Activated CD4-positive, alpha-beta T cell treated with anti-CD3 and anti-CD28 coated beads for 36 hours (primary cell): ENCODE measurements at regions not wholly inside any gene's neighbourhood (a gene's known extent, or its start where the extent isn't known, plus 50 kb on each side); places are given as distances from the start of the nearest gene placed in this dataset.

Experiments used
- ATAC-seq: fragments of 200-7000 bp; cut with Tn5 transposase; one replicate; pipeline ENCODE4 v1.10.0; 2021; ENCODE audit warnings: mild to moderate bottlenecking, moderate library complexity
- CTCF ChIA-PET: fragments of 350-600 bp; sonication (Branson Sonifier 250); formaldehyde crosslinking; loops from one replicate; lab custom pipeline; 2021; ENCODE audit warnings: antibody characterized with exemption; lab: Charles Lee
- POLR2A ChIA-PET: fragments of 350-600 bp; sonication (Branson Sonifier 250); formaldehyde crosslinking; loops from one replicate; lab custom pipeline; 2021; ENCODE audit warnings: antibody characterized with exemption, inconsistent platforms; lab: Charles Lee
- DNase-seq: peaks from one replicate; pipeline ENCODE4 v3.0.0-alpha.2; 2020
- H3K27ac Mint-ChIP-seq: one replicate; pipeline ENCODE4 v1.8.0; 2021; ENCODE audit warnings: mixed read lengths
- H3K27me3 Mint-ChIP-seq: one replicate; pipeline ENCODE4 v1.8.0; 2021; ENCODE audit warnings: mixed read lengths
- H3K36me3 Mint-ChIP-seq: one replicate; pipeline ENCODE4 v1.8.0; 2021; ENCODE audit warnings: low read depth, mixed read lengths
- H3K4me1 Mint-ChIP-seq: one replicate; pipeline ENCODE4 v1.8.0; 2021; ENCODE audit warnings: mixed read lengths
- H3K4me3 Mint-ChIP-seq: one replicate; pipeline ENCODE4 v1.8.0; 2021; ENCODE audit warnings: mild to moderate bottlenecking, moderate library complexity, mixed read lengths
- H3K9me3 Mint-ChIP-seq: one replicate; pipeline ENCODE4 v1.8.0; 2021; ENCODE audit warnings: low read depth, mixed read lengths
- intact Hi-C, 2 experiments: fragments of 100-400 bp; cut with DNase I in 1 of 2; cut with micrococcal nuclease in 1 of 2; formaldehyde crosslinking; loops; one replicate each; pipeline versions ENCODE4 v1.14.2 to v1.15.1; 2022 to 2024; cut with DNase I, micrococcal nuclease

- Mint-ChIP-seq H3K9me3 (peaks cover 8% of the 10 kb centered on the region), H3K36me3 (no peaks in the 10 kb centered on the region), H3K4me3 (no peak overlapping the region), H3K27ac (no peak overlapping the region), H3K27me3 (no peaks in the 10 kb centered on the region), H3K4me1 (no peaks in the 10 kb centered on the region)
- no peak for DNase-seq
- intact Hi-C loops = no loop called here
- ChIA-PET POLR2A (no interaction called here), CTCF (no interaction called here)
- no peak for ATAC-seq
These were observed 413.0 kb upstream of the LRRC4C start for GRCh38 chr11:41872426-41872825.

- no peak overlapping the region for H3K27ac Mint-ChIP-seq
- peaks cover 9% of the 10 kb centered on the region for H3K9me3 Mint-ChIP-seq
- ChIA-PET POLR2A (no interaction called here), CTCF (no interaction called here)
- DNase-seq (no peak), ATAC-seq (no peak)
- intact Hi-C loops = no loop called here
- no peaks in the 10 kb centered on the region for H3K36me3 Mint-ChIP-seq
- no peak overlapping the region for H3K4me3 Mint-ChIP-seq
- no peaks in the 10 kb centered on the region for H3K4me1 Mint-ChIP-seq
- no peaks in the 10 kb centered on the region for H3K27me3 Mint-ChIP-seq
These were observed 413.4 kb upstream of the LRRC4C start for GRCh38 chr11:41872870-41873269.

GRCh38 chr11:41878095-41878494 lies 418.6 kb upstream of the LRRC4C start:
- Mint-ChIP-seq H3K27ac (no peak overlapping the region), H3K4me3 (no peak overlapping the region), H3K4me1 (no peaks in the 10 kb centered on the region), H3K36me3 (no peaks in the 10 kb centered on the region), H3K27me3 (no peaks in the 10 kb centered on the region), H3K9me3 (peaks cover 18% of the 10 kb centered on the region)
- ChIA-PET CTCF (no interaction called here), POLR2A (no interaction called here)
- ATAC-seq (no peak), DNase-seq (no peak)
- intact Hi-C loops = no loop called here

- ChIA-PET CTCF (no interaction called here), POLR2A (no interaction called here)
- Mint-ChIP-seq H3K4me3 (no peak overlapping the region), H3K27ac (no peak overlapping the region), H3K27me3 (no peaks in the 10 kb centered on the region), H3K36me3 (no peaks in the 10 kb centered on the region), H3K9me3 (peaks cover 22% of the 10 kb centered on the region), H3K4me1 (no peaks in the 10 kb centered on the region)
- ATAC-seq (no peak), DNase-seq (no peak)
- intact Hi-C loops = no loop called here
These were observed 419.8 kb upstream of the LRRC4C start for GRCh38 chr11:41879214-41879613.

GRCh38 chr11:41895081-41895480 lies 435.6 kb upstream of the LRRC4C start:
- POLR2A ChIA-PET = no interaction called here
- intact Hi-C loops = no loop called here
- no peak for ATAC-seq

GRCh38 chr11:41897991-41898390 lies 438.5 kb upstream of the LRRC4C start:
- CTCF ChIA-PET = no interaction called here
- ATAC-seq = no peak
- Mint-ChIP-seq H3K36me3 (no peaks in the 10 kb centered on the region), H3K9me3 (peaks cover 21% of the 10 kb centered on the region), H3K4me1 (no peaks in the 10 kb centered on the region), H3K27me3 (no peaks in the 10 kb centered on the region), H3K4me3 (no peak overlapping the region), H3K27ac (no peak overlapping the region)
- intact Hi-C loops = no loop called here
- DNase-seq = no peak
- POLR2A ChIA-PET = no interaction called here

More at GRCh38 chr11:41895081-41895480, 435.6 kb upstream of the LRRC4C start:
- H3K27me3 Mint-ChIP-seq = no peaks in the 10 kb centered on the region
- H3K4me1 Mint-ChIP-seq = no peaks in the 10 kb centered on the region
- no peak overlapping the region for H3K4me3 Mint-ChIP-seq
- no peaks in the 10 kb centered on the region for H3K36me3 Mint-ChIP-seq
- CTCF ChIA-PET = interaction anchor here (0.6 kb wide), 1 partner anchor 9 kb away, joined by 4 read pairs; no protein-coding TSS in a partner anchor
- H3K27ac Mint-ChIP-seq = no peak overlapping the region
- no peak for DNase-seq
- peaks cover 18% of the 10 kb centered on the region for H3K9me3 Mint-ChIP-seq

- POLR2A ChIA-PET = no interaction called here
- intact Hi-C loops = no loop called here
- H3K27ac Mint-ChIP-seq = no peak overlapping the region
These were observed 458.4 kb upstream of the LRRC4C start for GRCh38 chr11:41917900-41918299.

GRCh38 chr11:41920374-41920773 lies 460.9 kb upstream of the LRRC4C start:
- H3K27me3 Mint-ChIP-seq = no peaks in the 10 kb centered on the region
- no peak overlapping the region for H3K27ac Mint-ChIP-seq
- ChIA-PET POLR2A (no interaction called here), CTCF (no interaction called here)
- no peaks in the 10 kb centered on the region for H3K36me3 Mint-ChIP-seq
- intact Hi-C loops = no loop called here
- peaks cover 9% of the 10 kb centered on the region for H3K9me3 Mint-ChIP-seq
- DNase-seq (no peak), ATAC-seq (no peak)
- H3K4me1 Mint-ChIP-seq = no peaks in the 10 kb centered on the region
- H3K4me3 Mint-ChIP-seq = no peak overlapping the region

More at GRCh38 chr11:41917900-41918299, 458.4 kb upstream of the LRRC4C start:
- H3K27me3 Mint-ChIP-seq = no peaks in the 10 kb centered on the region
- DNase-seq (no peak), ATAC-seq (no peak)
- no peaks in the 10 kb centered on the region for H3K36me3 Mint-ChIP-seq
- H3K9me3 Mint-ChIP-seq = peaks cover 19% of the 10 kb centered on the region
- H3K4me3 Mint-ChIP-seq = no peak overlapping the region
- no peaks in the 10 kb centered on the region for H3K4me1 Mint-ChIP-seq
- CTCF ChIA-PET = no interaction called here

GRCh38 chr11:41921746-41922390 lies 462.4 kb upstream of the LRRC4C start:
- intact Hi-C loops = no loop called here
- no peak overlapping the region for H3K27ac Mint-ChIP-seq
- H3K4me3 Mint-ChIP-seq = no peak overlapping the region
- H3K4me1 Mint-ChIP-seq = no peaks in the 10 kb centered on the region
- DNase-seq = no peak
- POLR2A ChIA-PET = no interaction called here
- H3K27me3 Mint-ChIP-seq = no peaks in the 10 kb centered on the region
- H3K9me3 Mint-ChIP-seq = peaks cover 13% of the 10 kb centered on the region
- CTCF ChIA-PET = no interaction called here
- no peaks in the 10 kb centered on the region for H3K36me3 Mint-ChIP-seq
- ATAC-seq = no peak

GRCh38 chr11:41926339-41926738 lies 466.9 kb upstream of the LRRC4C start:
- ChIA-PET CTCF (no interaction called here), POLR2A (no interaction called here)
- H3K9me3 Mint-ChIP-seq = peaks cover 9% of the 10 kb centered on the region
- no peak overlapping the region for H3K27ac Mint-ChIP-seq
- intact Hi-C loops = no loop called here
- no peak overlapping the region for H3K4me3 Mint-ChIP-seq
- ATAC-seq (no peak), DNase-seq (no peak)
- H3K4me1 Mint-ChIP-seq = no peaks in the 10 kb centered on the region
- no peaks in the 10 kb centered on the region for H3K36me3 Mint-ChIP-seq
- H3K27me3 Mint-ChIP-seq = no peaks in the 10 kb centered on the region

- DNase-seq (no peak), ATAC-seq (no peak)
- Mint-ChIP-seq H3K27ac (no peak overlapping the region), H3K36me3 (no peaks in the 10 kb centered on the region), H3K4me1 (no peaks in the 10 kb centered on the region), H3K9me3 (peaks cover 28% of the 10 kb centered on the region), H3K27me3 (no peaks in the 10 kb centered on the region), H3K4me3 (no peak overlapping the region)
- POLR2A ChIA-PET = no interaction called here
- intact Hi-C loops = no loop called here
- CTCF ChIA-PET = no interaction called here
These were observed 475.8 kb upstream of the LRRC4C start for GRCh38 chr11:41935241-41935640.

- ChIA-PET POLR2A (no interaction called here), CTCF (no interaction called here)
- peaks cover 25% of the 10 kb centered on the region for H3K9me3 Mint-ChIP-seq
- no peak overlapping the region for H3K27ac Mint-ChIP-seq
- H3K4me3 Mint-ChIP-seq = no peak overlapping the region
- no peaks in the 10 kb centered on the region for H3K36me3 Mint-ChIP-seq
- intact Hi-C loops = no loop called here
- no peak for DNase-seq
- no peaks in the 10 kb centered on the region for H3K4me1 Mint-ChIP-seq
- ATAC-seq = no peak
- H3K27me3 Mint-ChIP-seq = no peaks in the 10 kb centered on the region
These were observed 476.3 kb upstream of the LRRC4C start for GRCh38 chr11:41935795-41936194.
